AML-193 (cell line): ENCODE measurements at regions not wholly inside any gene's neighbourhood (a gene's known extent, or its start where the extent isn't known, plus 50 kb on each side); places are given as distances from the start of the nearest gene placed in this dataset.
A peak's percentile ranks its signal among the peaks of the same experiment; 100 is the strongest.
"Not testable (repeated sequence)": the region's sequence is repeated elsewhere in the genome, so short reads cannot be mapped to it uniquely, and the experiment has no call there.

Experiments used
- DNase-seq, 2 experiments: peaks; one replicate each; lab custom pipeline; 2025; lab: John Stamatoyannopoulos, UW

DNA sequence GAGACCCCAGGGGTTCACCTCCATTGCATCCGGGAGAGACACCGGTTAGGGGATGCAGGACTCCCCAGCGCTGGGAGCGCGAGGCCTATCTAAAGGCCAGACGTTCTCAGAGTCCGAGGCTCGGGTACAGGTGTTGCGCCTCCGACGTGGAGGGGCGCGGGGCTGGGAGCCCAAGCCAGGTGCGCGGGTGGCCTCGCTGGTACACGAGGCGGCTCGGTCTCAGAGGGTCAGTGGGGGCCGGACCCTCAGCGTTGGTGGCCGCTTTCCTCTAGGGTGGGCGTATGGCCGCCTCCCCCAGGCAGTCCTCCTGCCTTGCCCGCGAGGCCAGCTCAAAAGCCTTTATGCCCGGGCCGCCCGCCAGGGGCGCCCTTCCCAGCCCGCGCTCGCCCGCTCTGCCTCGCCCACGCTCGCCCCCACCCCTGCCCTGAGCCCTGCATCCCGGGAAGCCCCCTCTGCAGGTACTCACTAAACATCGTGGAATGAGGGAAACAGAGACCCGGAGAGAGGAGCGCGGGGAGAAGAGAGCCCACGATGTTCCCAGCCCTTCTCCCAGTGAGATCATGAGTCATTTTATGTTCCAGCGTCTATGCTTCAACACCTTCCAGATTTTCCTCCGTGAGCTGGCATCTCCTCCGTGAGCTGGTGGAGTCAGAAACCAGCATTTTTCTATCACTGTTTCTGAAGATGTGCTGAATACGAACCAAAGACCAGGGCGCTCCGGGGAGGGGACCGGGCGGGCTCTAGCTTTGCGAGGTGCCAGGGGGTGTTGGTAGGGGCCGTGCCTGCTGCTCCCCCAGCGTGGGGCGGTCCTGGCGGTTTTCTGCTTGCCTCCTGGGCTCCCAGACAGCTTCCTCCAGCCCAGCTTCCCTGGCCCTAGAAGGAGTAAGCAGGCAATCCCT lies 73.8 kb downstream of the DIO3 start:
- DNase-seq, result no peak

DNA sequence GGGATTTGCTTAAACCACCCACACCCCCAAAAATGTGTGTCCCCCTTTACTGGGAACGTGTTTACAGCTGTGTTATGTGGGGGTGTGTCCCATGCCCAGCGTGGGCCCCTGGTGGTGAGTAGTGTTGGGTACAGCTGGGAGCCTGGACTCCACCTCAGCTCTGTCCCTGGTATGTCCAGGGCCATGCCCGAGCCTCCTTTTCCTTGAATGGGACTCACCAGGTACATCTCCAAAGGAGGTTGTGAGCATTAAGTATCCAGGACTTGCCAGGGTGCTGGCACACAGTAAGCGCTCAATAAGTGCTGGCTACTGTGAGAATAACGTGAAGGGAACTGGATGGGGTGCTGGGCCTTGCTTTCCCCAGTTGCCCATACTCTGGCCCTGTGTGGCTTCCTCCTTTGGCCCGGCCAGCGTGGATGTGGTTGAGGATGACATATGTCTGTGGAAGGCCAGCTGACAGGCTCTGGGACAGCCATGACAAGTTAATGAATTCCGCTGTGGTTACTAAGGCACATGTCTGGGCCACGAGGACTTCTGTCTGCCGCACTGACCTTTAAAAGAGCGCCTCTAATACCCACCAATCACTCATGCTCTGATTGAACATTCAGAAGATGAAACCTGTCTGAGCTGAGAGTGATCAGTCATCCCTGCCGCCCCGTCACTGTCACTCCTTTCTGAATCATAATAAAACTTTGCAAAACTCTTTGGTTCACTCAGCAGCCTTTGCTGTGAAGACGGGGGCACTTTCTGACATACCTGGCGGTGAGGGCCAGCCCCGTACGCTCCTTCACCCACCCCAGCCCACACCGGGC lies 74.7 kb downstream of the DIO3 start:
- DNase-seq, result no peak

DNA sequence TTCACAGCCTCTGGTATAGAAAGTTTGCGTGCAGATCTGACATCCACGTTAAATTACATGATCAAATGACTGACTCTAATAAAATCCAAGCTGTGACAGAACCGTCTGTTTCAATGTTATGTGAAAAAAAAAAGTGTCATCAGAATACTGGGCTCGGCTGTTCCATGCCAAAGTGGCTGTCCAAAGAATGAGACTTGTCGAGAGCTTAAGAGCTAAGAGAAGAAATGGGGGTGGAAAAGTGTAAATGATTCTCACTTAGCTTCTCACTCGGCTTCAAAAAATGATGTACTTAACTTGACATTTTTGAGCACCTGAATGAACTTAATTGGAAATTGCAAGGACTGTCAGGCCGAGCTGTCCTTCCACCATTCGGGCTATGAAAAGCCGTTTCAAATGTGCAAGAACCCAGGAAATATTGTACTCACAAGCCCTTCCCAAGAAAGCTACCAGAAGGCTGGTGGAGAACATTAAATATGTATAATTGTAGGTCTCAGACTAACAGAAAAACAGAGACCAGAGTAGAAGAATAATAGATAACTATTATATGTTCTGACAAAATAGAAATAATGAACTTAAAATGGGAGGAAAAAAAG lies 78.0 kb downstream of the DIO3 start:
- DNase-seq, result no peak

- DNase-seq, result no peak
Observed at GRCh38 chr14:101643651-101644050, 82.4 kb downstream of the DIO3 start.

DNA sequence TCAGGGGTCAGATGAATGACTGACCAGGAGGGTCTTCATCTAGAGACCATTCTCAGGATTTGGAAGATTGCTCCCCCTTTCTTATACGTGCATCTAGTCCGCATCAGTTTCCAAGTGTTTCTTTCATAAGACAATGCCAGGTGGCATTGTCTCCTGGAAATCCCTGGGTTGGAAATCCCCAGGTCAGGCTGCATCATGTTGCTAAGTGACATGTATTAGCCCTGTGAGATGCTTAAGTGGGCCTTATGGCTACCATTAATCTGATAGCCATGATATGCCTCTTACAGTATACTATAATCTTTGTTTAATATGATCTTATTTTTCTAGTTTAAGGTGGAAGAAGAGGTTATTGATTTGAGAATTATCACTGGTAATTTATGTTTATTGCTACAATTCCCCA lies 92.8 kb downstream of the DIO3 start:
- no peak for DNase-seq

- no peak for DNase-seq
Observed at GRCh38 chr14:101657372-101657771, 96.1 kb downstream of the DIO3 start.

- peak; percentile 37 to 63 for DNase-seq
Observed at GRCh38 chr14:101665478-101666078, 95.9 kb upstream of the PPP2R5C start.

DNA sequence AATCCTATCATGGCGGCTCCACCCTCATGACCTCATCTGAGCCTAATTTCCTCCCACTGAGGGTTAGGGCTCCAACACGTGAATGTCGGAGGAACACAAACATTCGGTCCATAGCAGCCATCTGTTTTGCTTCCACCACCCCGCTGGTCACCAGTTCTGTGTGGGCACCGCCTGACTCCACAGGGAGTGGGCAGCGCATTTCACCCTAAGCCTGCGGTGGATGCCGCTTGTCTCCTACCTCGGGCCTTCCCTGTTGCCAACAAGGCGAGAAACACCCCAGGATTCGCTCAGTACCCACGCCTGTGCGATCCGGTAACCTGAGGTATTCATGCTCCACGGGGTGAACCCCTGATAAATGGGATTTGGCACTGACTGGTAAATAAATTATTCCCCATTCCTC lies 95.2 kb upstream of the PPP2R5C start:
- DNase-seq, result no peak

- DNase-seq, result no peak
Observed at GRCh38 chr14:101669629-101670028, 91.9 kb upstream of the PPP2R5C start.

DNA sequence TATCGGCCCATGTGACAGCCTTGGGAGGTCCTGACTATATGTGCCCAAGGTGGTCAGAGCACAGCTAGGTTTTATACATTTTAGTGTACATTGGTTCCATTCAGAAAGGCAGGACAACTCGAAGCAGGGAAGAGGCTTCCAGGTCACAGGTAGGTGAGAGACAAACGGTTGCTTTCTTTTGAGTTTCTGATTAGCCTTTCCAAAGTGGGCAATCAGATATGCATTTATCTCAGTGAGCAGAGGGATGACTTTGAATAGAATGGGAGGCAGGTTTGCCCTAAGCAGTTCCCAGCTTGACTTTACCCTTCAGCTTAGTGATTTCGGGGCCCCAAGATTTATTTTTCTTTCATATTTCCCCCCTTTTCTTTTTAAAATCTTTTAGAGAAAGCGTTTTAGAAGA lies 87.6 kb upstream of the PPP2R5C start:
- no peak for DNase-seq

GRCh38 chr14:101675835-101676234 lies 85.7 kb upstream of the PPP2R5C start:
- DNase-seq, result not testable (repeated sequence)

GRCh38 chr14:101677912-101678327 lies 83.6 kb upstream of the PPP2R5C start:
- not testable (repeated sequence) for DNase-seq

- no peak for DNase-seq
Observed at GRCh38 chr14:101681795-101682194, 79.7 kb upstream of the PPP2R5C start.

DNA sequence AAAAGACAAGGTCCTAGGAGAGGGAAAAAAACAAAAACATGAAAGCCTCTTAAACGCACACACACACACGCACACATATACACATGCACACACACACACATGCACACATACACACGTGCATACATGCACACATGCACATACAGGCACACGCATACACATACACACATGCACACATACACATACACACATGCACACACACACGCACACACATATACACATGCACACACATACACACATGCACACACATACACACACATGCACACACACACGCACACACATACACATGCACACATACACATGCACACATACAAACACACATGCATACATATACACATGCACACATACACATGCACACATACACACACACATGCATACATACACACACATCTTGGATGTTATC lies 78.1 kb upstream of the PPP2R5C start:
- DNase-seq, result no peak

DNA sequence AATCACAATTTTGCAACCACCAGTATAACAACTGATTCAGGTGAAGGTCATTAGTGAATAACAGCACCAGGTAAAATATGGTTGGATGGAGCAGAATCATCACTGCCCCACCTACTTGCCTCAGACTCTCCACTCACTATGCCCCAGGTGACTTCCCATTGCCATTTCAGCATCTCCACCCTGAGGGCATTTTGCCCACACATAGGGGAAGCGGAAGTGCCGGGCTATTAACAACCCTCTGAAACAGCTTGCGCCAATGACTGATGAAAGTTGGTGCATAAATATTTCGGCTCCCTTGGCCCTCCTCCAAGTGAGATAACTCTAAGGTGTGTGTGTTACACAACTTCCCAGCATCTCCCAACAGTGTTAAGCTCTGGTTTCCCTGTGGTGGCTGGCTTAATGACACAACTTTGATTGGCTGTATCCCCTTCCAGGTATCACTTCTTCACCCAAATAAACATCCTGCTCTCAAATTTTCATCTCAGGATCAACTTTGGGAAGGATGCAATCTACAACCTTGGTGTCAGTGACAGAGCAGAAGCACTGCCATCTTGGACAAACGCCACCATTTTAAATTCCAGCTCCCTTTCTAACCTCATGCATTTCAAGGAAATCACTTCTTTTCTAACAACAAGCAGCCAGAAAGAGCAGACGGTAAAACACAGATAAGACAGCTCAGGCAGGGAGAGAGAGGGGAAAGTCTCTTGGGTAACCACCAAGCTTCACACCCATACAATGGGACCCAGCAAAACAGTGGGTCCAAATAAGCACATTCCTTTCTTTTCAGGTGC lies 73.6 kb upstream of the PPP2R5C start:
- DNase-seq, result no peak

DNA sequence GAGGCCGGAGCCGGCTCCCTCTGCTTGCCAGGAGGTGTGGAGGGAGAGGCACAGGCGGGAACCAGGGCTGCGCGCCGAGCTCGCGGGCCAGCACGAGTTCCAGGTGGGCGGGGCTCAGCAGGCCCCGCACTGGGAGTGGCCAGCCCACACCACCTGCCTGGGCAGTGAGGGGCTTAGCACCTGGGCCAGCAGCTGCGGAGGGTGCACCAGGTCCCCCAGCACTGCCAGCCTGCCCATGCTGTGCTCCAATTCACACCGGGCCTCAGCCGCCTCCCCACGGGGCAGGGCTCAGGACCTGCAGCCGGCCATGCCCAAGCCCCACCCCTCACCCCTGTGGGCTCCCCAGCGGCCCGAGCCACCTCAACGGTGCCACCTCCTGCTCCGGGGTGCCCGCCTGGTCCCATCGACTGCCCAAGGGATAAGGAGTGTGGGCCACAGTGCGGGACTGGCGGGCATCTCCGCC lies 72.4 kb upstream of the PPP2R5C start:
- no peak for DNase-seq

- not testable (repeated sequence) for DNase-seq
Observed at GRCh38 chr14:101689966-101690365, 71.5 kb upstream of the PPP2R5C start.

GRCh38 chr14:101695659-101696058 lies 65.8 kb upstream of the PPP2R5C start:
- no peak for DNase-seq

DNA sequence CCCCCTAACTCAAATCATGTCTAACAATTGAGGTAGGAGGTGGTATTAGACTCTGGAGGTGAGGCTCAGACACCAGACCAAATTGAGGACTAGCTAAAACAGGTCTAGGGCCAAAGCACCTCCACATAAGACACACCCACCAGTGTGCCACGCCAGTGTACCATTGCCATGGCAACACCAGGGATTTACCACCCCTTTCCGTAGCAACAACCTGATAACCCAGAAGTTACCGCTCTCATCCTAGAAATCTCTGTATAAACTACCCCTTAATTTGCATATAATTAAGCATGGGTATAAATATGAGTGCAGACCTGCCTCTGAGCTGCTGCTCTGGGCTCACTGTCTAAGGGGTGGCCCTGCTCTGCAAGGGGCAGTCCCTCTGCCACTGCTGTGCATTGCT lies 57.4 kb upstream of the PPP2R5C start:
- DNase-seq, result no peak

DNA sequence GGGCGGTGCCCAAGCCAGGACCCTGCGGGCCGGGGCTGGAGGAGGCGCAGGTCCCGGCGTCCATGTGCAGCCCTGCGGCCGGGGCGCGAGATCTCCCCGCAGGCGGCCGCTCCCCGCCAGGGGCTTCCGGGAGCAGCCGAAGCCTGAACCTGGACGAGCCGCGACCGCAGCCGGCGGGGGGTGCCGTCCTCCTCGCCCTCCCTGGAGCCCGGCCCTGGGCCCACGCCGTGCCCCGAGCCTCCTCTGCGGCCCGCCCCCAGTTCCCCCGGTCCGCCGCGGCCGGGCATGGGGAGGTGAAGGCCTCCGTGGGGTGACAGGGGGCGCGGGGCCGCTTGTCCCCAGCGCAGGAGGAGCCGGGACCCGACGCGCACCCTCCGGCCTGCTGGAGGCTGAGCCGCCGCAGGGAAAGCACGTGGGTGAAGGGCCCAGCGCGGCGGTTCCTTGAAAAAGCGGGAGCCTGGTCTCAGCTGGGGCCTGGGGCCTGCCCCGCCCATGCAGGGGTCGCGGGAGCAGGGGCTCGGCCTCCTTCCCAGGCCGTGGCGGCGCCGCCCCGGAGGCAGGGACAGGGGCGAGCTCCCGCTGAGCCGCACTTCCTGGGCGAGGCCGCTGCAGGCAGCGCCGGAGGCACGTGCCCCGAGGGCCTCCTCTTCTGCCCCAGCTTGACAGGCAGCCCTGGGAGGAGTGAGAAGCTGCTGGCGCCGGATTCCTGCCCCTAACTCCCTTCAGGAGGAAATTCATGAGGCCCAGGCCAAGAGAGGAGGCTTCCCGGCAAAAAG lies 55.6 kb upstream of the PPP2R5C start:
- DNase-seq, result no peak
